H9 (cell line): ENCODE measurements at regions not wholly inside any gene's neighbourhood (a gene's known extent, or its start where the extent isn't known, plus 50 kb on each side); places are given as distances from the start of the nearest gene placed in this dataset.

Experiments used
- DNase-seq: peaks from one replicate; pipeline ENCODE4 v3.0.0-alpha.2; 2017
- H2AFZ ChIP-seq: one replicate; pipeline ENCODE4 v1.6.1; 2013; ENCODE audit warnings: mild to moderate bottlenecking, low read length, control low read depth, moderate library complexity
- H2AK5ac ChIP-seq: 2 replicates; pipeline ENCODE4 v1.6.1; 2013; ENCODE audit warnings: low read length, control low read depth, mixed read lengths; ENCODE audit not compliant: insufficient read length
- H2BK120ac ChIP-seq: one replicate; pipeline ENCODE4 v1.6.1; 2013; ENCODE audit warnings: low read depth, mild to moderate bottlenecking, low read length, control low read depth, inconsistent platforms; ENCODE audit not compliant: poor library complexity, severe bottlenecking
- H2BK12ac ChIP-seq: 2 replicates; pipeline ENCODE4 v1.6.1; 2013; ENCODE audit warnings: low read length, control low read depth, mixed read lengths, low read depth; ENCODE audit not compliant: insufficient read length
- H2BK15ac ChIP-seq: 2 replicates; pipeline ENCODE4 v1.6.1; 2013; ENCODE audit warnings: low read depth, low read length, control low read depth
- H2BK20ac ChIP-seq: one replicate; pipeline ENCODE4 v1.6.1; 2013; ENCODE audit warnings: low read depth, mild to moderate bottlenecking, low read length, control low read depth, inconsistent platforms; ENCODE audit not compliant: poor library complexity, severe bottlenecking
- H2BK5ac ChIP-seq: 2 replicates; pipeline ENCODE4 v1.6.1; 2013; ENCODE audit warnings: low read length, control low read depth, mixed read lengths; ENCODE audit not compliant: insufficient read length
- H3K14ac ChIP-seq: 2 replicates; pipeline ENCODE4 v1.6.1; 2013; ENCODE audit warnings: low read length, control low read depth; ENCODE audit not compliant: insufficient read depth
- H3K18ac ChIP-seq: 2 replicates; pipeline ENCODE4 v1.6.1; 2013; ENCODE audit warnings: low read depth, mild to moderate bottlenecking, mixed read lengths, low read length, control low read depth; ENCODE audit not compliant: insufficient read length
- H3K23ac ChIP-seq: 2 replicates; pipeline ENCODE4 v1.6.1; 2013; ENCODE audit warnings: low read length, control low read depth, mixed read lengths, low read depth; ENCODE audit not compliant: insufficient read length
- H3K23me2 ChIP-seq: 2 replicates; pipeline ENCODE4 v1.6.1; 2013; ENCODE audit warnings: low read depth, mild to moderate bottlenecking, mixed read lengths, low read length, control low read depth; ENCODE audit not compliant: insufficient read length, poor library complexity, severe bottlenecking
- H3K27ac ChIP-seq: 2 replicates; pipeline ENCODE4 v1.5.1; 2013; ENCODE audit warnings: low read length, control low read depth, mixed read lengths, low read depth; ENCODE audit not compliant: insufficient read length
- H3K27me3 ChIP-seq: 2 replicates; pipeline ENCODE4 v1.6.1; 2013; ENCODE audit warnings: low read length, control low read depth, inconsistent platforms; ENCODE audit not compliant: insufficient read depth
- H3K4ac ChIP-seq: 2 replicates; pipeline ENCODE4 v1.6.1; 2013; ENCODE audit warnings: low read depth, mild to moderate bottlenecking, control low read depth, inconsistent platforms, low read length, moderate library complexity
- H3K4me1 ChIP-seq: 2 replicates; pipeline ENCODE4 v1.6.1; 2013; ENCODE audit warnings: low read length, control low read depth, inconsistent platforms; ENCODE audit not compliant: insufficient read depth
- H3K4me2 ChIP-seq: 2 replicates; pipeline ENCODE4 v1.6.1; 2013; ENCODE audit warnings: low read length, control low read depth, mixed read lengths; ENCODE audit not compliant: insufficient read length, insufficient read depth
- H3K56ac ChIP-seq: 2 replicates; pipeline ENCODE4 v1.6.1; 2013; ENCODE audit warnings: low read depth, mild to moderate bottlenecking, mixed read lengths, low read length, control low read depth; ENCODE audit not compliant: insufficient read length
- H3K79me1 ChIP-seq: 2 replicates; pipeline ENCODE4 v1.6.1; 2013; ENCODE audit warnings: low read depth, mild to moderate bottlenecking, moderate library complexity, low read length, control low read depth, inconsistent platforms; ENCODE audit not compliant: insufficient read depth, poor library complexity, severe bottlenecking
- H3K79me2 ChIP-seq: 2 replicates; pipeline ENCODE4 v1.6.1; 2013; ENCODE audit warnings: low read length, control low read depth, inconsistent platforms; ENCODE audit not compliant: insufficient read depth
- H3K9ac ChIP-seq: 2 replicates; pipeline ENCODE4 v1.6.1; 2013; ENCODE audit warnings: low read length, control low read depth, mixed read lengths; ENCODE audit not compliant: insufficient read length; ENCODE audit errors: extremely low read depth
- H3K9me3 ChIP-seq: one replicate; pipeline ENCODE4 v1.6.1; 2013; ENCODE audit warnings: low read depth, low read length, inconsistent platforms; ENCODE audit not compliant: control insufficient read depth
- H3T11ph ChIP-seq: one replicate; pipeline ENCODE4 v1.6.1; 2013; ENCODE audit warnings: mild to moderate bottlenecking, low read length, control low read depth, inconsistent platforms
- H4K20me1 ChIP-seq: one replicate; pipeline ENCODE4 v1.6.1; 2013; ENCODE audit not compliant: control insufficient read depth, insufficient read length, insufficient read depth
- H4K5ac ChIP-seq: 2 replicates; pipeline ENCODE4 v1.6.1; 2013; ENCODE audit warnings: low read depth, mild to moderate bottlenecking, mixed read lengths, low read length, control low read depth; ENCODE audit not compliant: insufficient read length
- H4K8ac ChIP-seq: replicated peaks from 2 replicates; pipeline ENCODE4 v1.6.1; 2013; ENCODE audit warnings: low read length, control low read depth, mixed read lengths, low read depth; ENCODE audit not compliant: insufficient read length
- H4K91ac ChIP-seq: 2 replicates; pipeline ENCODE4 v1.6.1; 2013; ENCODE audit warnings: low read depth, mild to moderate bottlenecking, moderate library complexity, mixed read lengths, low read length, control low read depth; ENCODE audit not compliant: insufficient read length
- H3K27ac Mint-ChIP-seq, 3 experiments: 2 replicates in 2 of 3; 3 replicates in 1 of 3; pipeline ENCODE4 v1.8.0; 2020 to 2021; ENCODE audit warnings: mixed read lengths in 3 of 3, mild to moderate bottlenecking in 1 of 3, moderate library complexity in 1 of 3
- H3K27me3 Mint-ChIP-seq: 2 replicates; pipeline ENCODE4 v1.8.0; 2021; ENCODE audit warnings: low read depth, mild to moderate bottlenecking, moderate library complexity, mixed read lengths
- H3K36me3 Mint-ChIP-seq, 3 experiments: 2 replicates in 2 of 3; 3 replicates in 1 of 3; pipeline ENCODE4 v1.8.0; 2020 to 2021; ENCODE audit warnings: low read depth in 3 of 3, mixed read lengths in 3 of 3; ENCODE audit not compliant: insufficient read depth in 1 of 3
- H3K4me1 Mint-ChIP-seq, 2 experiments: 2 replicates each; pipeline ENCODE4 v1.8.0; 2020; ENCODE audit warnings: mixed read lengths in 2 of 2
- H3K4me3 Mint-ChIP-seq, 2 experiments: 2 replicates in 1 of 2; 3 replicates in 1 of 2; pipeline ENCODE4 v1.8.0; 2020 to 2021; ENCODE audit warnings: mild to moderate bottlenecking in 2 of 2, mixed read lengths in 2 of 2, moderate library complexity in 1 of 2
- H3K9me3 Mint-ChIP-seq, 2 experiments: 2 replicates in 1 of 2; 3 replicates in 1 of 2; pipeline ENCODE4 v1.8.0; 2020; ENCODE audit warnings: mild to moderate bottlenecking in 2 of 2, mixed read lengths in 2 of 2, moderate library complexity in 1 of 2
- CTCF ChIP-seq: fragments of 200-600 bp; sonication (generic); conservative IDR thresholded peaks from 3 replicates; pipeline ENCODE4 v1.8.0; 2021; ENCODE audit warnings: antibody characterized with exemption, mild to moderate bottlenecking
- WGBS: extraction: QIAGEN DNeasy Blood & Tissue Kit; methylation state at CpG from one replicate; pipeline ENCODE4 v1.1.7; 2013; ENCODE audit warnings: missing lambda C conversion rate, low lambda C conversion rate, mixed read lengths; ENCODE audit not compliant: insufficient read length; ENCODE audit errors: extremely low coverage; 5-methylcytosine and 5-hydroxymethylcytosine counted together

- Histone ChIP-seq H3K4me1 (no peaks in the 10 kb centered on the region), H2BK15ac (no peak overlapping the region), H3K4ac (no peak overlapping the region), H2BK20ac (no peak overlapping the region), H3T11ph (no peak overlapping the region), H2BK12ac (no peak overlapping the region), H3K27ac (no peak overlapping the region), H3K56ac (no peak overlapping the region), H3K79me1 (no peaks in the 10 kb centered on the region), H3K14ac (no peak overlapping the region), H2BK120ac (no peak overlapping the region), H4K20me1 (no peaks in the 10 kb centered on the region), H4K91ac (no peak overlapping the region), H3K9me3 (no peaks in the 10 kb centered on the region), H3K4me2 (no peak overlapping the region), H3K79me2 (no peaks in the 10 kb centered on the region), H4K8ac (no peak overlapping the region), H3K18ac (no peak overlapping the region), H2BK5ac (no peak overlapping the region), H3K27me3 (no peaks in the 10 kb centered on the region), H2AFZ (no peak overlapping the region), H2AK5ac (no peak overlapping the region), H4K5ac (no peak overlapping the region), H3K23ac (no peak overlapping the region), H3K9ac (no peak overlapping the region), H3K23me2 (no peaks in the 10 kb centered on the region)
- no CpG with 5 or more reads among the region's 9 CpGs for WGBS
- Mint-ChIP-seq H3K4me3 (no peak overlapping the region), H3K27ac (no peak overlapping the region), H3K27me3 (no peaks in the 10 kb centered on the region), H3K4me1 (peaks cover 5 to 10% of the 10 kb centered on the region in 2 experiments), H3K36me3 (no peaks in the 10 kb centered on the region), H3K9me3 (peaks cover 0 to 3% of the 10 kb centered on the region in 2 experiments; a peak in 1 of 5 replicates)
- DNase-seq, result no peak
- no peak for TF ChIP-seq CTCF
These were observed 251.2 kb downstream of the SATB2 start for GRCh38 chr2:199206536-199206935.
